GM12872 (cell line): ENCODE measurements at regions not wholly inside any gene's neighbourhood (a gene's known extent, or its start where the extent isn't known, plus 50 kb on each side); places are given as distances from the start of the nearest gene placed in this dataset.

Experiments
- CTCF ChIP-seq: IDR thresholded peaks from 3 replicates; pipeline ENCODE4 v1.5.1; 2011; ENCODE audit warnings: low read depth, mild to moderate bottlenecking, low read length, moderate library complexity; ENCODE audit not compliant: insufficient read depth

GRCh38 chr6:9295644-9296043 is 860.3 kb upstream of the SLC35B3 start:
- no peak for TF ChIP-seq CTCF

- no peak for TF ChIP-seq CTCF
These were observed 857.6 kb upstream of the SLC35B3 start for GRCh38 chr6:9292975-9293374.

GRCh38 chr6:9272671-9273070 is 837.3 kb upstream of the SLC35B3 start:
- TF ChIP-seq CTCF: no peak

GRCh38 chr6:9266741-9267140 is 831.4 kb upstream of the SLC35B3 start:
- no peak for TF ChIP-seq CTCF

GRCh38 chr6:9257215-9257614 is 821.9 kb upstream of the SLC35B3 start:
- no peak for TF ChIP-seq CTCF

GRCh38 chr6:9254251-9254650 is 818.9 kb upstream of the SLC35B3 start:
- no peak for TF ChIP-seq CTCF

- TF ChIP-seq CTCF: no peak
These were observed 817.5 kb upstream of the SLC35B3 start for GRCh38 chr6:9252799-9253198.

- peak; percentile 50 for TF ChIP-seq CTCF
These were observed 815.5 kb upstream of the SLC35B3 start for GRCh38 chr6:9250852-9251251.
